ENCODE measurements at regions not wholly inside any gene's neighbourhood (a gene's known extent, or its start where the extent isn't known, plus 50 kb on each side); places are given as distances from the start of the nearest gene placed in this dataset.

DNA sequence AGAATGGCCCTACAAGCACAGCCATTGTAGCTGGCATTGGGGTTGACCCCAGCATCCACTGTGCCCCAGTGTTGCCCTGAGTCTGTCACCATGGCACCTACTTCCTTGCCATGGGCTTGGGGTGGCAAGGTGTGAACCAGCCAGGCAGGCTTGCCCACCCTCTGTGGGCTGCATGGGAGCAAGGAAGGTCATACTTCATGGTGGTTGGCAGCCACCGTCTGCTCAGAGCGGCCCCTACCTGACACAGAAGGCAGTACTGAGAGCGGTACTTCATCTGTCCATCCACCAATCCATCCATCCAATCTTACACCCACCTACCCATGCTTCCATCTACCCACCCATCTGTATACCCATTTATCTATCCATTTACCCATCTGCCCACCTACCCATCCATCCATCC is 160.1 kb downstream of the KIF26A start:
- no peaks in the 10 kb centered on the region for H3K9me2 ChIP-seq (ENCODE audit: insufficient read depth, low read length)
- H3F3A ChIP-seq (ENCODE audit: insufficient read depth, low read length, poor library complexity, severe bottlenecking): no peaks in the 10 kb centered on the region
- no peak overlapping the region for H3K4me2 ChIP-seq (ENCODE audit: low read length)
- H2AFZ ChIP-seq (ENCODE audit: low read depth, low read length): no peak overlapping the region
- no peaks in the 10 kb centered on the region for H4K20me1 ChIP-seq (ENCODE audit: insufficient read depth)
- H3K4me3 ChIP-seq (ENCODE audit: low read length): no peak overlapping the region
- no peaks in the 10 kb centered on the region for H3K79me2 ChIP-seq (replicated peaks; ENCODE audit: insufficient read depth, low read length)
- TF ChIP-seq, protein P1, sequence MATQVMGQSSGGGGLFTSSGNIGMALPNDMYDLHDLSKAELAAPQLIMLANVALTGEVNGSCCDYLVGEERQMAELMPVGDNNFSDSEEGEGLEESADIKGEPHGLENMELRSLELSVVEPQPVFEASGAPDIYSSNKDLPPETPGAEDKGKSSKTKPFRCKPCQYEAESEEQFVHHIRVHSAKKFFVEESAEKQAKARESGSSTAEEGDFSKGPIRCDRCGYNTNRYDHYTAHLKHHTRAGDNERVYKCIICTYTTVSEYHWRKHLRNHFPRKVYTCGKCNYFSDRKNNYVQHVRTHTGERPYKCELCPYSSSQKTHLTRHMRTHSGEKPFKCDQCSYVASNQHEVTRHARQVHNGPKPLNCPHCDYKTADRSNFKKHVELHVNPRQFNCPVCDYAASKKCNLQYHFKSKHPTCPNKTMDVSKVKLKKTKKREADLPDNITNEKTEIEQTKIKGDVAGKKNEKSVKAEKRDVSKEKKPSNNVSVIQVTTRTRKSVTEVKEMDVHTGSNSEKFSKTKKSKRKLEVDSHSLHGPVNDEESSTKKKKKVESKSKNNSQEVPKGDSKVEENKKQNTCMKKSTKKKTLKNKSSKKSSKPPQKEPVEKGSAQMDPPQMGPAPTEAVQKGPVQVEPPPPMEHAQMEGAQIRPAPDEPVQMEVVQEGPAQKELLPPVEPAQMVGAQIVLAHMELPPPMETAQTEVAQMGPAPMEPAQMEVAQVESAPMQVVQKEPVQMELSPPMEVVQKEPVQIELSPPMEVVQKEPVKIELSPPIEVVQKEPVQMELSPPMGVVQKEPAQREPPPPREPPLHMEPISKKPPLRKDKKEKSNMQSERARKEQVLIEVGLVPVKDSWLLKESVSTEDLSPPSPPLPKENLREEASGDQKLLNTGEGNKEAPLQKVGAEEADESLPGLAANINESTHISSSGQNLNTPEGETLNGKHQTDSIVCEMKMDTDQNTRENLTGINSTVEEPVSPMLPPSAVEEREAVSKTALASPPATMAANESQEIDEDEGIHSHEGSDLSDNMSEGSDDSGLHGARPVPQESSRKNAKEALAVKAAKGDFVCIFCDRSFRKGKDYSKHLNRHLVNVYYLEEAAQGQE (IDR thresholded peaks at IDR 0.05; ENCODE audit: borderline replicate concordance): no peak
- TF ChIP-seq EP300 (conservative IDR thresholded peaks at IDR 0.05; ENCODE audit: poor library complexity, severe bottlenecking): no peak
- no peak for TF ChIP-seq POLR2AphosphoS5 (IDR thresholded peaks at IDR 0.05)
- TF ChIP-seq SMC3 (conservative IDR thresholded peaks at IDR 0.05; ENCODE audit: poor library complexity): no peak
- no peak for TF ChIP-seq MXI1 (conservative IDR thresholded peaks at IDR 0.05; ENCODE audit: poor library complexity, severe bottlenecking)
- TF ChIP-seq CTCF (IDR thresholded peaks at IDR 0.05; ENCODE audit: poor library complexity, severe bottlenecking): no peak
- no peak for TF ChIP-seq EZH2 (IDR thresholded peaks at IDR 0.05; ENCODE audit: borderline replicate concordance, insufficient read depth, low read length, poor library complexity, severe bottlenecking)
- no peak for TF ChIP-seq TAF1 (IDR thresholded peaks at IDR 0.05; ENCODE audit: low read depth)
- no peak for TF ChIP-seq RAD21 (conservative IDR thresholded peaks at IDR 0.05)
- H3K27ac ChIP-seq (ENCODE audit: low read length): no peak overlapping the region
- no peaks in the 10 kb centered on the region for H3K27me3 ChIP-seq (ENCODE audit: insufficient read depth, low read depth, low read length)
- H3K9ac ChIP-seq (ENCODE audit: low read length): no peak overlapping the region
- no peaks in the 10 kb centered on the region for H3K9me3 ChIP-seq (ENCODE audit: low read length)
- no peaks in the 10 kb centered on the region for H3K36me3 ChIP-seq (ENCODE audit: insufficient read depth, low read length)

- H3K9me2 ChIP-seq (ENCODE audit: insufficient read depth, low read length): no peaks in the 10 kb centered on the region
- no peaks in the 10 kb centered on the region for H4K20me1 ChIP-seq (ENCODE audit: insufficient read depth)
- no peak overlapping the region for H3K4me3 ChIP-seq (ENCODE audit: low read length)
- H3K79me2 ChIP-seq (replicated peaks; ENCODE audit: insufficient read depth, low read length): no peaks in the 10 kb centered on the region
- no peaks in the 10 kb centered on the region for H3F3A ChIP-seq (ENCODE audit: insufficient read depth, low read length, poor library complexity, severe bottlenecking)
- no peaks in the 10 kb centered on the region for H3K27me3 ChIP-seq (ENCODE audit: insufficient read depth, low read depth, low read length)
- no peak overlapping the region for H3K4me2 ChIP-seq (ENCODE audit: low read length)
- no peak overlapping the region for H3K9ac ChIP-seq (ENCODE audit: low read length)
- H3K27ac ChIP-seq (ENCODE audit: low read length): no peak overlapping the region
- H3K9me3 ChIP-seq (ENCODE audit: low read length): no peaks in the 10 kb centered on the region
- no peaks in the 10 kb centered on the region for H3K36me3 ChIP-seq (ENCODE audit: insufficient read depth, low read length)
- TF ChIP-seq RAD21 (conservative IDR thresholded peaks at IDR 0.05) (no peak), TAF1 (IDR thresholded peaks at IDR 0.05; ENCODE audit: low read depth) (no peak), EP300 (conservative IDR thresholded peaks at IDR 0.05; ENCODE audit: poor library complexity, severe bottlenecking) (no peak), POLR2AphosphoS5 (IDR thresholded peaks at IDR 0.05) (no peak), MXI1 (conservative IDR thresholded peaks at IDR 0.05; ENCODE audit: poor library complexity, severe bottlenecking) (no peak)
- TF ChIP-seq, protein P1 (IDR thresholded peaks at IDR 0.05; ENCODE audit: borderline replicate concordance): no peak
- H2AFZ ChIP-seq (ENCODE audit: low read depth, low read length): no peak overlapping the region
Measured at GRCh38 chr14:104299993-104300761, 161.8 kb downstream of the KIF26A start.
